GM18951 (cell line): ENCODE measurements at regions not wholly inside any gene's neighbourhood (a gene's known extent, or its start where the extent isn't known, plus 50 kb on each side); places are given as distances from the start of the nearest gene placed in this dataset.

Source experiments
- POLR2A ChIP-seq: IDR thresholded peaks from 4 replicates; pipeline ENCODE4 v1.6.1; 2011; ENCODE audit warnings: mild to moderate bottlenecking; ENCODE audit not compliant: insufficient read length, insufficient read depth; ENCODE audit errors: extremely low read depth
- in situ Hi-C: fragments of 300-500 bp; cut with MboI; formaldehyde crosslinking; loops from one replicate; pipeline ENCODE4 v1.12.0; 2022; ENCODE audit warnings: low sequenced_read_pairs, mixed read lengths, inconsistent platforms; ENCODE audit not compliant: unreplicated experiment

DNA sequence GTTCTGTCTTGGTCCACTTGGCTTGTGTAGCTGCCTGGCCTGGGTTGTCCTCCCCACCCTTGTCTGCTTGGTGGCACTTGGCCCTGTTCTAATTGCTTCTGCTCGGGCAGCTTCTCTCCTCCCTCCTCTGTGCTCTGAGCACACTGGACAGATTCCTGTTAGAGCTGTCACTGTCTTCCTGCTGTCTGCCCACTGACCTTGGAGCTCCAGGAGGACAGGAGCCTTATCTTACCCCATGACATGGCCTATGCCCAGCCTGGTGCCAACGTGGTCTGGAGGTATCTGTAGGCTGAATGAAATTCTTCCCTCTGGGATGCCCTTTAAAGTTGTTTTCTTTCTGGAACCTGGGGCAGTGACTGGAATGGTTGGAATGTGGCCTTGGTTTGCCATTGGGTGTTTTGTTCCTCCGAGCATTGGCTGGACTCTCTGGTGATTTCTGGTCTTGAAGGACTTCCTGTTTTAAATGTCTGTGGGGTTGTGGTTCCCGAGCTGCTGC lies 94.1 kb downstream of the FAM43A start:
- TF ChIP-seq POLR2A = no peak
- in situ Hi-C loops = no loop called here

DNA sequence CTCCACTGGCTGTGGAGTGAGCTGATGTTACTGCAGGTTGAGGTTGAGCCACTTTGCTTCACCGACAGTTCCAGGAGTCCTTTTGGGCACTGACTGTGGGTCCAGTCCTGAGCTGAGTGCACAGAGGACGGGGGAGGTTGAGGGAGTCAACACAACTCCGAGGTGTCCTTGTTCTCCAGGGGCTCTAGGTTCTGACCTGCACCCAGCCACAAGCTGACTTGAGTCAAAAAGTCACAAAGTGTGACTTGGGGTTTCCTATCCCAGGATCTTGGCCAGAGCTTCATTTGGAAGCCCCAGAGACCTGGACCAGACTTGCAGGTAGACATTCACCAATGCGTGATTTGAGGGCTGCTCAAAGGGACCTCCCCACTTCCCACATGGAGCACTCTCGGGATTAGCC lies 95.0 kb downstream of the FAM43A start:
- no peak for TF ChIP-seq POLR2A
- in situ Hi-C loops = no loop called here

DNA sequence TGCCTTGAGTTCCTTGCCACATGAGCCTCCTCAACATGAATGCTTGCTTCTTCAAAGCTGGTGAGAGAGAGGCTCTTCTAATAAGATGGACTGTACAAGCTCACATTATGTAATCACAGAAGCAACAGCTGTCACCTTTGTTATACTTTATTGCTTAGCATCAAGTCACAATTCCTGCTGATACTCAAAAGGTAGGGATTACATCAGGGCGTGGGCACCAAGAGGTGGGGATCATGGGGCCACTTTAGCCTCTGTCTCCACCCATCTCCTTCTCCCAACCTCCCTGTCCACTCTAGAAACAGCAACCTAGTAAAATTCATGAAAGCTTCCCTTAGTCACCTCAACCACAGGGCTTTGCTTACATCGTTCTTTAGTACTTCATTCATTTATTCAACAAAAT lies 95.9 kb downstream of the FAM43A start:
- TF ChIP-seq POLR2A = no peak
- in situ Hi-C loops = no loop called here

DNA sequence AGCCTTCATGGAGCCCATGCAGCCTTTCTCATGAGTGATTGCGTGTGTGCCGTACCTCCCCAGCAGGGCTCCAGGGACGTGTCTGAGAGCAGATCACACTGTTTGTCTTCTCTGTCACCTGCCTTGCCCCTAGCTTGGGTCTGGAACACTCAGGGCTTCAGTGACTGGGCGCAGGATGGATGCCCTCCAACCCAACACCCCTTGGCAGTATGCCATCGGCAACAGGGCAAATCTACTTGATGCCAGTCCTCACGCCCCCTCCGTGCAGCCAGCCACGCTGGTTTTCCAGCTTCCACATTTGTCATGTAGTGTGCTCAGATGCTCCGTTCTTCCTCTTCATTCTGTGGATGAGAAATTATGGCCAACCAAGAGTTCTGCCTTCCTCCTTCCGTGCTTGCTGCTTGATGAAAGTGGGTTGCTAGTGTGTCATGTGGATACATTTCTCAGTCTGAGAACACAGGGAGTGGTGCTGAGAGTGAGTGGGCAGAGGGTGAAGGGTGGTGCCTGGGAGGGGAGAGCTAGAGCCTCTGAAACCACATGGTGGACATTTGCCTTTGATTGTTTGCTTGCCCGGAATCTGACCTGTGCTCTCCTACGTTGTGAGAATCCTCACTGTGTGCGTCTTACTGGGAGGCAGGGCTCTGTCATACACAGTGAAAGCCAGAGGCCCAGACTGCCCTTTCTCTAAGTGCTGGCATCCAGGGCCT lies 97.2 kb downstream of the FAM43A start:
- TF ChIP-seq POLR2A = no peak
- in situ Hi-C loops = no loop called here

DNA sequence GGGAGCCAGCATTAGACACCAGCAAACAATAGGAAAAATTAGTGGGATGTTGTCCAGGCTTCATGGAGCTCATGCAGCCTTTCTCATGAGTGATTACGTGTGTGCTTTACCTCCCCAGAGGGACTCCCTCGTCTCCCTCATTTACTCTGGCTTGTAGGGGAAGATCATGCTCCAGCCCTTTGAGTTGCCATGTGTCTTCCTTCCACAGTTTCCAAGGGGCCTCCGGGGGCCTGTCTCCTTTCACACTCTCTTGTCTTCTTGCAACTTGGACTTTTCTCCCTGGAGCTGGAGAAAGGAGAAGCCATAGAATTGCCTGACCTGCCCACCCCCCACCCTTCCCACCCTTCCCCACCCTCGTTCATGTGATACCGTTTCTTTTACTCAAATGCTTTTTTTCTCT lies 98.7 kb downstream of the FAM43A start:
- in situ Hi-C loops = no loop called here
- TF ChIP-seq POLR2A = no peak

DNA sequence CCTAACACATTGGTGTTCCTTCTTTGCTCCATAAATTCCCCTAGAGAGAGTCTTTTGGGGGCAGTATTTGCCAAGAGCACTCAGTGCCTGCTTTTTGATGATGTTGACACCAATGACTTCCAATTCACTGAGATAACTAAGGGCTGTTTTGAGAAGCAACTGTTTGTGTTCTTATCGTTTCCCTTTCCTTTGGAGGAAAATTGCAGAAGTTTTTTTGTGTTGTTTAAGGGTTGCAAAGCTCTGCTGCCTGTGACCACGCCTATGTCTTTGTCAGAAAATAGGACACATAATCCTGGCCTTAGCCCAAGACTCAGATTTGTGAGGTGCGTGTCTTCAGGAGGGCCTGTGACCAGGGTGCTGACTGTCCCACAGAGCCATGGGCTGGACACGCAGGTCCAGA lies 99.6 kb downstream of the FAM43A start:
- TF ChIP-seq POLR2A = no peak
- in situ Hi-C loops = no loop called here

DNA sequence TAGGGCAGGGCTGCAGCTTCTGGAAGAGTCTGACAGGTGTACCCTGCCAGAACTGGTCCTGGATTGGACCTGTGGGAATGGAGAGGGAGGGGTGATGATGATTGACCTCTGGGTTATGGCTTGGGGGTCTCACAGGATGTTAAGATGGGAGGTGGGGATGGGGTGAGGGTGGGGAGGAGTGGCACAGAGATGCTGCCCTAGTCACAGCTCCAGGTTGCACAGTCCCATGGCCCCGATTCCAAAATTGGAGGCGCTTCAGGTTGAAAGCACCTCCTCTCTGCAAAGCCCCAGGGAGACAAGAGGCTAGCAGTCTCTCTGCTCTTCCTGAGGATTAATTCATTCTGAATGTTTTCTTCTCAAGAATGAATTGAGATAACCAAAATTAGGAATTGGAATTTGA lies 101.4 kb downstream of the FAM43A start:
- in situ Hi-C loops = no loop called here
- no peak for TF ChIP-seq POLR2A

DNA sequence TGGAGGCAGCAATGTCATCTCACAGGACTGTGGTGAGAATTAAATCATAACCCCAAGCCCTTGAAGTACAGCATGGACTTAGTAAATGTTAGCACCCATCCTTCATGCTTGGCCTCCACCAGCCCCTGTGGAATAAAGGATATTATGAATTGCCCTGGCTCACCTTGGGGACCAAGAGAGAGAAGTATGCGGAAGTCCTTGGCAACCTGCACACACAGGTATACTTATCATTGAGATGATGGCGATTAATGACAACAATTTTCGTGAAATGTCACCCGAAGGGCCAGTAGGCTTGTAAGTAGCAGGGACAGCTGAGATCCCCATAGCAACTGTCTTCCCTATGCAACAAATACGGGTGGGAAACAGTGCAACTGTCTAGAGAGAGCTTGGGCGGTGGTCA lies 102.0 kb downstream of the FAM43A start:
- no peak for TF ChIP-seq POLR2A

DNA sequence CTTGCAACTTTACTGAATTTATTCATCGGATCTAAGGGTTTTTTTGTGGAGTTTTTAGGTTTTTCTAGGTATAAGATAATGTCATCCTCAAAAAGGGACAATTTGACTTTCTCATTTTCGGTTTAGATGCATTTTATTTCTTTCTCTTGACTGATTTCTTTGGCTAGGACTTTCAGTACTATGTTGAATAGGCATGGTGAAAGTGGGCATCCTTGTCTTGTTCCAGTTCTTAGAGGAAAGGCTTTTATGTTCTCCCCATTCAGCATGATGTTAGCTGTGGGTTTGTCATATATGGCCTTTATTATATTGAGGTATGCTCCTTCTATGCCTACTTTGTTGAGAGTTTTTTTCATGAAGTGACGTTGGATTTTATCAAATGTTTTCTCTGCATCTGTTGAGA lies 106.7 kb downstream of the FAM43A start:
- in situ Hi-C loops = no loop called here
- no peak for TF ChIP-seq POLR2A

More for the DNA sequence above, 102.0 kb downstream of the FAM43A start:
- in situ Hi-C loops = no loop called here

DNA sequence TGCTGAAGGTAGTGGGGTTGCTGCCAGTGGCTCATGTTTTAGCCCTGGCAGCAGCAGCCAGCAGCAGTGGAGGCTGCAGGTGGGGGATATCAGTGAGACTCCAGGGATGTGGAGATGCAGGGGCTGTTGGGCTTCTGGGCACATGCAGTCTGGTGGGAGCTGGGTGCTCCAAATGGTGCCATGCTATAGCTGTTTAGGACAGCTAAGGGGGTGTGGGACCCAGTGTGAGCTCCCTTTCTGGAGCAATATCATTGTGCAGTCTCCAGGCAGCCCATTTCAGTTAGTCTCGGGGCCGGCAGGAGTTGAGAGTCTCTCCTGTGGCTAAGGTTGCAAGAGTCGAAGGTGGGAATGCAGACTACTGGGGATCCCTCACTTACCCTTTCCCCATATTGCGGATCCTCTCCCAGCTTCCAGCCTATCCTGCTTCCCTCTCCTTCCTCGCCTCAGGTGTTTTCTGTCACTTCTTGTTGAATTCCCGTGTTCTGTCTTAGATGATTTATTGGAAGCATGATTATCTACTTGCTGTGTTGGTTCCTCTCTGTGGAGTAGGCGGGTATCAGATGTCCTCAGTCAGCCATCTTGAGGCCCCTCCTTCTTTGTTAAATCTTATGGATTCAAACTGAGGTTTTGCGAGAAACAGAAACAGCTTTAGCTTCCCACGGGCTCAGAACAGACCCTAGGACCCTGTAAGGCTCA lies 112.0 kb downstream of the FAM43A start:
- in situ Hi-C loops = no loop called here
- TF ChIP-seq POLR2A = no peak

DNA sequence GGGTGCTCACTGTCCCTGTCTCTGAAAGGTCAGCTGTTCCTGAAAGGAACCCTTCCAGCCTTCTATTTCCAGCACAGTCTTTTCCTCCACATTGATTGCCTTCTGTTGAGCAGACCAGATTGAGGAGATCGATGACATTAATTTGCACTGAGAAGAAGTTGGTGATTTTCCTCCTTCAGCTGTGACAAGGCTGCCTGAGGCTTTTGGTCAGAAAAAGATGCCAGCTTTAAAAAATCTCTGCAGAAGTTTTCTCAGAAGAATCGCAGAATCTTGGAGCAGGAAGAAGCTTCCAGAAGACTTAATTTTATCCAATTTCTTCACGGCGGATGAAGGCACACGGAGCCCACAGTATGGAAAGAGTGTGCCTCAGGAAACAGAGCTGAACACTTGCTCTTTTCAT lies 112.8 kb downstream of the FAM43A start:
- no peak for TF ChIP-seq POLR2A
- in situ Hi-C loops = no loop called here

DNA sequence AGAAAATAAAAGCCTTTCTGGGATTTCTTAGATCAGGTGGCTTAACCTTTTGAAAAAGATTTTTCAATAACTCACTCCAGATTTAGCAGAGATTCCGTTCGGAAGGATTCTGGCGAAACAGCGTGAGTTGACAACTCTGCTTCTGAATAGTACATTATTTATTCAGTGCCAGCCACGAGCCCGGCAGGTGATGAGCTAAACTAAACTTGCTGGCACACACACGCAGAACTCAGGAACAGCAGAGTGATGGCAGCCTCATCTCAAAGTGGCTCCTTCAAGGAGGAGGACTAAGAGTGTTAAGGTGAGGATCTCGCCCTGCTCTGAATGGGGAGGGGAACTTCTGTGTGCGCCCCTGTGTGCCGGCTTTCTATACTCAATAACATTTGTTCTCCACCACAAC lies 114.3 kb downstream of the FAM43A start:
- TF ChIP-seq POLR2A = no peak
- in situ Hi-C loops = no loop called here

DNA sequence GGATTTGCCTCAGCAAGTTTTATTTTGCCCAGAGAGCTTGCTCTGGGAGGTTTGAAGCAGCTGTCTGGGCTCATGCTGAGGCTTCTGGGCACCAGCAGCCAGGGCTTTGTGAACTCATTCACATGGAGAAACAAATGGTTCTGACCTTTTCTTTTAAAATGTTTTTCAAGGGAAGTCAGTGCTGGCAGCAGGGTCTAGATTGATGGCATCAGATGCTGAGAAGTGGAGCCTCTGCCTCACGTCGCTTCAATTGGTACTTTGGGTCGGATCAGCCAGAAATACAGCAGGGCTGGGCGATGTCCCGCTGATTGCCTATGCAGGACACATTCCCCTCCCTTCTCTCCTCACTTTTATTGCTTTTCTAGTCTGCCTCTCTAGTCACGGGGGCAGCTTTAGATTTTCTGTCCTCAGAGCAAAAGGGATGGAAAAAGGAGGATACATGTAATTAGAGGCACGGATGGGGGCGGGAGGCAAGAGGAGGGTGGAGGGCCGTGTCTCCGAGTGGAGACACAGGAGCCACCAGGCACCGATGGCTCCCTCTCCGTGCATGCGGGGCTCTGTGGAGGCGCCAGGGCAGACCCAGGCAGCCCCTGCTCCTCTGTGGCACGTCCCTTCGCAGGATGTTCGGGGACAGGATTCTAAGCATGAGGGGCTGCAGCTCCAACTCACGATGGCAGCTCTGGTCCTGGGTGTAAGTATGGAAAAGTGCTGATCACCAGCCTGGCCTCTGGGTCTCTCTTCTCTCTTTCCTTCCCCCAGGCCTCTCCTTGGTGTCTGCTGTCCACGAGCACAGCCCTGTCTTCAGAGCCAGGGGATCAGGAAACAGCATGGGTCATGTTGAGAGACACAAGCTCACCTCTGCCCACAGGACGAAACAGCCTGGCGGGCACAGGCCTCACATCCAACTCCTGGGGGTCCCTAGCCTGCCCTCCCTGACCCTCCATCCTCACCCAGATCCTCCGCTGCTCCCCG lies 116.1 kb downstream of the FAM43A start:
- TF ChIP-seq POLR2A = no peak
- in situ Hi-C loops = no loop called here

DNA sequence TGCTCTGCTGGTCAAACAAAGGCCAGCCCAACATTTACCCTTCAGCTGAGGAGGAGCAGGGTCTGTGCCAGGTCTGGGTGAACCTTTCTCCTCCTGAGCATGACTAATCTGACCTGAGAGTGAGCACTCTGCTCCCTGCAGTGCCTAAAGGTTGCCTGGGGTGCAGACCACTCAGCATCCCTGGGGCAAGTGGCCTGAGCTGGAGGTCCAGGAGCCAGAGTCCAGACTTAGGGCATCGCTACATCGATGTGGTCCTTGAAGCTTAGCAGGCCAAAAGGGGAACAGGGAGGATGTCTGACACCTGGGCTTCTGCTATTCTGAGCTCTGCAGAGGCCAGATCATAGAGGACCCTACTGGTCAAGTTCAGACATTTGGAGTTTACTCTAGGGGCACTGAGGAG lies 119.1 kb downstream of the FAM43A start:
- TF ChIP-seq POLR2A = no peak
- in situ Hi-C loops = no loop called here

DNA sequence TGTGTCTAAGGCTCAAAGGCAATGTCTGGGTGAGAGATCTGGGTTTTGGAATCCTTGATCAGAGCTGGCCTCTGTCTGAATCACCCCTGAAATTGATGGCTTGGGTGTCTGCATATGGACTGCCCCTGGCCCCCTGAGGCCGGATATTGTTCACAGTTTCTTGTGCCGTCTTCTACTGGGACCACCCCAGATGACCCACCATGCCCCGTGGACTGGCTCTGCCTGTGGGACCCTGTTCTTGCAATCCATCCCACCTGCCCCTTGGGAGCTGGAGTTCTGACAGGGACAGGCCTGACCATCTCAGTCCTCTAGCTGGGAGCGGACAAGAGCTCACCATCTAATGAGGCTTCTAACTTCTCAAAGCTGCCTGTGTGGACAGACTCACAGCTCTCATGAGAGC lies 119.9 kb downstream of the FAM43A start:
- no peak for TF ChIP-seq POLR2A
- in situ Hi-C loops = no loop called here
